Mesothelial cell of epicardium (in vitro differentiated cells): ENCODE measurements at regions not wholly inside any gene's neighbourhood (a gene's known extent, or its start where the extent isn't known, plus 50 kb on each side); places are given as distances from the start of the nearest gene placed in this dataset.

ENCODE experiments used
- DNase-seq, 2 experiments: peaks; one replicate each; pipeline ENCODE4 v3.0.0; 2021; ENCODE audit warnings: low spot score in 2 of 2; ENCODE audit not compliant: unreplicated experiment in 2 of 2
- H3K27ac Mint-ChIP-seq: 2 replicates; pipeline ENCODE4 v1.8.0; 2021; ENCODE audit warnings: mixed read lengths
- H3K27me3 Mint-ChIP-seq: 2 replicates; pipeline ENCODE4 v1.8.0; 2021; ENCODE audit warnings: low read depth, mixed read lengths
- H3K36me3 Mint-ChIP-seq: 2 replicates; pipeline ENCODE4 v1.8.0; 2021; ENCODE audit warnings: mixed read lengths
- H3K4me1 Mint-ChIP-seq: 2 replicates; pipeline ENCODE4 v1.8.0; 2021; ENCODE audit warnings: mixed read lengths
- H3K4me3 Mint-ChIP-seq: 2 replicates; pipeline ENCODE4 v1.8.0; 2021; ENCODE audit warnings: mild to moderate bottlenecking, moderate library complexity, mixed read lengths
- H3K9me3 Mint-ChIP-seq: 2 replicates; pipeline ENCODE4 v1.8.0; 2021; ENCODE audit warnings: mixed read lengths
- CTCF ChIP-seq: fragments of 200-600 bp; sonication (generic); IDR thresholded peaks from one replicate; pipeline ENCODE4 v1.5.0; 2021; ENCODE audit warnings: antibody characterized with exemption; ENCODE audit not compliant: unreplicated experiment

DNA sequence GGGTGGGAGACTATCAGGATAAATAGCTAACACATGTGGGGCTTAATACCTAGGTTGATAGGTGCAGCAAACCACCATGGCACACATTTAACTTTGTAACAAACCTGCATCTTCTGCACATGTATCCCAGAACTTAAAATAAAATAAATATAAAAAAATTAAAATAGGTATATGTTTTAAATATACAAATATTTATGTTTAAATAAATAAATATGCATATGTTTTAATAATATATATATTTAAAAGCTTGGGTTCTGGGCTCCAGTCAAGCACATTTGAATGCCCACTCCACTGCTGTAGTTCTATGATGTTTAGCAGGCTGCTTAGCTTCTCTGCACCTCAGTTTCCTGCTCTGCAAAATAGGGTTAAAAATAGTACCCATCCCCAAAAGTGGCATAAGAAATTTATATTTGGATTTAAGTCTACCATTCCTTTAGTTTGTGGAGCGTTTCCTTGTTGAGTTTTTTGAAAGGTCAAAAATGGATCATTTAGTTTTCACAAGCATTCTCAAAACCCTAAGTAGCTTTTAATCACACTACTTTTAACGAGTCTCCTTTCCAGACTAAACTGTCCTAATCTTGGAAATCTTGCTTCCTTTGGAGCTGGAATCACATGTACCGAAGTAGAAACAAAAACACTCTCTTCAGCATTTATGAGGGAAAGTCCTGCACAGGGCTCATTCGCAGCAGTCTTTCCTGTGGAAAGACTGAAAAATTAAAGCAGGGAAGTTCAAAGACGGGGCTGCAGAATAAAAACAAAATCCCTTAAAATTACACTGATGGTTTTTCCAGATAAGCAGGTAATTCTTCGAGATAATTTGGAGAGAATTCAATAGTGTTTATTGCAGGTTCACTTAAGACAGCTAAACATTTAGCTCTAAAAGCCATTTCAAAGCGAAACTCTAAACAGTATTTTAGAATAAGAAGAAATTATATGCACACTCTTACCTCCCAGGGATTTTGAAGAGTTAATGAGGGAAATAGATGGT lies 111.7 kb upstream of the LYZL1 start:
- H3K4me3 Mint-ChIP-seq = peak overlapping the region; percentile 39
- DNase-seq = no peak
- H3K4me1 Mint-ChIP-seq = peaks cover 48% of the 10 kb centered on the region
- H3K36me3 Mint-ChIP-seq = peaks cover 16% of the 10 kb centered on the region
- peaks cover 21% of the 10 kb centered on the region for H3K9me3 Mint-ChIP-seq
- H3K27me3 Mint-ChIP-seq = no peaks in the 10 kb centered on the region
- TF ChIP-seq CTCF = no peak
- H3K27ac Mint-ChIP-seq = peak overlapping the region; percentile 96

- no peaks in the 10 kb centered on the region for H3K9me3 Mint-ChIP-seq
- no peaks in the 10 kb centered on the region for H3K36me3 Mint-ChIP-seq
- TF ChIP-seq CTCF = no peak
- no peak overlapping the region for H3K4me3 Mint-ChIP-seq
- peaks cover 85% of the 10 kb centered on the region for H3K4me1 Mint-ChIP-seq
- H3K27me3 Mint-ChIP-seq = no peaks in the 10 kb centered on the region
- H3K27ac Mint-ChIP-seq = peak overlapping the region; percentile 90
- no peak for DNase-seq
Observed at GRCh38 chr10:29181936-29182335, 106.9 kb upstream of the LYZL1 start.

GRCh38 chr10:29183301-29183945 lies 105.4 kb upstream of the LYZL1 start:
- no peak for TF ChIP-seq CTCF
- H3K27ac Mint-ChIP-seq = peak overlapping the region; percentile 31
- peaks cover 73% of the 10 kb centered on the region for H3K4me1 Mint-ChIP-seq
- peaks cover 8% of the 10 kb centered on the region for H3K9me3 Mint-ChIP-seq
- no peaks in the 10 kb centered on the region for H3K27me3 Mint-ChIP-seq
- no peak for DNase-seq
- H3K36me3 Mint-ChIP-seq = peaks cover 8% of the 10 kb centered on the region
- no peak overlapping the region for H3K4me3 Mint-ChIP-seq

DNA sequence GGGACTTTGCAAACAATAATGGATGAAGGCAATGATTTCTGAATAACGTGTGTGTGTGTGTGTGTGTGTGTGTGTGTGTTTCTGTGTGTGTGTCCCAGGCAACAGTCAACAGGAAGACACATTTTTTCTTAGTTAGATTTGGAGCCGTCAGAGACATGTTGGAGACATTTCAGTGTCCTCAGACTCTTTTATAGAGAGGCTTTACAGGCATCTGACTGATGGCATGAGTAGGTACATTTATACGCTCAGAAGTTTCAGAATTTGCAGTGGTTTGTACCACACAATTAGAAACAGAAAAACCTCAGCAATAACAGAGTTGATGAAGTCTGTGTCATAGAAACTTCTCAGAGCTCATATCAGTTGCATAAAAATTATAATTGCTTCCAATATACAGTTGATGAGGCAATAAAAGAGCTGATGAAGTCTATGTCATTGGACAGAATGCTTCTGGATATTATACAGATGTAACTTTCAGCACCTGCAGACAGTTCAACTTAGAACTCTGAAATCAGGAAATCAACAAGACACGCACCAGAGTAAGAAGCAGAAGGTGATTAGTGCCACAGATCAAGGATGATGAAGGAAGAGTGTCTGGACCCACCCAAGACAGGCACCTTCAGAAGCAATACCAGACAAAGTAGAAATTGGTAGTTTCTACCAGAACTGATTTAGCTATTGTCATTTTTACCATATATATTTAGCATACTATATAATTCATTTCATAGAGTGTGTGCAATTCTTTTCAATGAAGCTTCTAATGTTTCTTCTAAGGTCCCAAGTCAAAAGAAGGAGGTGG lies 104.5 kb upstream of the LYZL1 start:
- Mint-ChIP-seq H3K4me3 (no peak overlapping the region), H3K27me3 (no peaks in the 10 kb centered on the region), H3K36me3 (peaks cover 8% of the 10 kb centered on the region), H3K27ac (peak overlapping the region; percentile 81), H3K9me3 (peaks cover 8% of the 10 kb centered on the region), H3K4me1 (peaks cover 66% of the 10 kb centered on the region)
- no peak for DNase-seq
- no peak for TF ChIP-seq CTCF

- DNase-seq = no peak
- H3K27me3 Mint-ChIP-seq = no peaks in the 10 kb centered on the region
- peaks cover 8% of the 10 kb centered on the region for H3K36me3 Mint-ChIP-seq
- no peak for TF ChIP-seq CTCF
- no peak overlapping the region for H3K4me3 Mint-ChIP-seq
- H3K9me3 Mint-ChIP-seq = peaks cover 8% of the 10 kb centered on the region
- peaks cover 60% of the 10 kb centered on the region for H3K4me1 Mint-ChIP-seq
- H3K27ac Mint-ChIP-seq = peak overlapping the region; percentile 81
Observed at GRCh38 chr10:29185050-29185449, 103.8 kb upstream of the LYZL1 start.
